ENCODE measurements at regions not wholly inside any gene's neighbourhood (a gene's known extent, or its start where the extent isn't known, plus 50 kb on each side); places are given as distances from the start of the nearest gene placed in this dataset.
A peak's percentile ranks its signal among the peaks of the same experiment; 100 is the strongest.

- TF ChIP-seq CTCF (IDR thresholded peaks at IDR 0.05): no peak
- peaks cover 1% of the 10 kb centered on the region for H3K27me3 Mint-ChIP-seq (ENCODE audit: insufficient read depth)
- H3K9me3 Mint-ChIP-seq: no peaks in the 10 kb centered on the region
- peaks cover 14% of the 10 kb centered on the region for H3K4me1 Mint-ChIP-seq (ENCODE audit: low read depth)
- H3K4me3 Mint-ChIP-seq: no peak overlapping the region
- DNase-seq: no peak
- no peak overlapping the region for H3K27ac Mint-ChIP-seq
- no peaks in the 10 kb centered on the region for H3K36me3 Mint-ChIP-seq (ENCODE audit: low read depth)
Measured at GRCh38 chr13:24624363-24624762, 55.8 kb upstream of the ATP12A start.

- H3K36me3 Mint-ChIP-seq (ENCODE audit: low read depth): no peaks in the 10 kb centered on the region
- no peak for TF ChIP-seq CTCF (IDR thresholded peaks at IDR 0.05)
- H3K4me3 Mint-ChIP-seq: no peak overlapping the region
- H3K4me1 Mint-ChIP-seq (ENCODE audit: low read depth): peaks cover 19% of the 10 kb centered on the region
- H3K27ac Mint-ChIP-seq: no peak overlapping the region
- DNase-seq: no peak
- no peaks in the 10 kb centered on the region; the same call in none of the 2 replicates for H3K27me3 Mint-ChIP-seq (ENCODE audit: insufficient read depth)
- no peaks in the 10 kb centered on the region for H3K9me3 Mint-ChIP-seq
Measured at GRCh38 chr13:24624801-24625231, 55.4 kb upstream of the ATP12A start.

- no peak; the same call in 1 of the 2 replicates for TF ChIP-seq CTCF (IDR thresholded peaks at IDR 0.05)
- Mint-ChIP-seq H3K36me3 (ENCODE audit: low read depth) (no peaks in the 10 kb centered on the region), H3K4me1 (ENCODE audit: low read depth) (peaks cover 19% of the 10 kb centered on the region), H3K4me3 (no peak overlapping the region), H3K27ac (no peak overlapping the region), H3K27me3 (ENCODE audit: insufficient read depth) (no peaks in the 10 kb centered on the region; the same call in none of the 2 replicates), H3K9me3 (no peaks in the 10 kb centered on the region)
- no peak for DNase-seq
Measured at GRCh38 chr13:24625331-24625731, 54.9 kb upstream of the ATP12A start.

- Mint-ChIP-seq H3K27me3 (ENCODE audit: insufficient read depth) (no peaks in the 10 kb centered on the region; the same call in none of the 2 replicates), H3K4me3 (no peak overlapping the region), H3K27ac (no peak overlapping the region), H3K4me1 (ENCODE audit: low read depth) (peaks cover 26% of the 10 kb centered on the region), H3K36me3 (ENCODE audit: low read depth) (no peaks in the 10 kb centered on the region), H3K9me3 (no peaks in the 10 kb centered on the region)
- no peak for DNase-seq
- no peak for TF ChIP-seq CTCF (IDR thresholded peaks at IDR 0.05)
Measured at GRCh38 chr13:24625870-24626849, 54.0 kb upstream of the ATP12A start.

GRCh38 chr13:24627090-24627714 lies 53.0 kb upstream of the ATP12A start:
- TF ChIP-seq CTCF (IDR thresholded peaks at IDR 0.05): peak; percentile 88
- H3K4me1 Mint-ChIP-seq (ENCODE audit: low read depth): peaks cover 26% of the 10 kb centered on the region
- no peak overlapping the region for H3K27ac Mint-ChIP-seq
- H3K27me3 Mint-ChIP-seq (ENCODE audit: insufficient read depth): no peaks in the 10 kb centered on the region; the same call in none of the 2 replicates
- no peak for DNase-seq
- H3K36me3 Mint-ChIP-seq (ENCODE audit: low read depth): no peaks in the 10 kb centered on the region
- H3K4me3 Mint-ChIP-seq: no peak overlapping the region
- H3K9me3 Mint-ChIP-seq: no peaks in the 10 kb centered on the region

All from HFFc6 (cell line).